Panc1 (cell line): ENCODE measurements at regions not wholly inside any gene's neighbourhood (a gene's known extent, or its start where the extent isn't known, plus 50 kb on each side); places are given as distances from the start of the nearest gene placed in this dataset.

ENCODE experiments used
- POLR2AphosphoS5 ChIP-seq: IDR thresholded peaks from 2 replicates; pipeline ENCODE4 v1.6.1; 2012; ENCODE audit warnings: mild to moderate bottlenecking, low read depth, low read length, moderate library complexity
- SIN3A ChIP-seq: IDR thresholded peaks from 2 replicates; pipeline ENCODE4 v1.6.1; 2012; ENCODE audit warnings: low read depth, mild to moderate bottlenecking, low read length, moderate library complexity, borderline replicate concordance; ENCODE audit not compliant: insufficient read depth
- TF ChIP-seq, protein P1 (sequence below): fragments of 450-650 bp; IDR thresholded peaks from 2 replicates; pipeline ENCODE4 v1.5.1; 2017; ENCODE audit warnings: mild to moderate bottlenecking

DNA sequence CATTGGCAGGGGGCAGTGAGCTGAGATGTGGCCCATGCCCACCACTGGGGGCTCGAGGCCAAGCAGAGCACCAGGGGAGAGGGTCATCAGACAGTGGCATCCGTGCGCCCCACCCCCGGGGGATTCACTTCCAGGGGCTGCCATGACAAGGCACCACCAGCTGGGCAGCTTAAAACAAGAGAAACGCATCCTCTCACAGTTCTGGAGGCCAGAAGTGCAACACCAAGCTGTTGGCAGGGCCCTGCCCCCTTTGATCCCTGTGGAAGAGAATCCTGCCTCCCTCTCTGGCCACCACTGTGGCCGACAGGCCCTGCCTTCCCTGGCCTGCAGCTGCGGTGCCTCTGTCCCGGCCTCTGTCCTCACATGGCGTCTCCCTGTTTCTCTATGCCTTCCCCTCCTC is 187.7 kb upstream of the ID2 start:
- TF ChIP-seq, protein P1, sequence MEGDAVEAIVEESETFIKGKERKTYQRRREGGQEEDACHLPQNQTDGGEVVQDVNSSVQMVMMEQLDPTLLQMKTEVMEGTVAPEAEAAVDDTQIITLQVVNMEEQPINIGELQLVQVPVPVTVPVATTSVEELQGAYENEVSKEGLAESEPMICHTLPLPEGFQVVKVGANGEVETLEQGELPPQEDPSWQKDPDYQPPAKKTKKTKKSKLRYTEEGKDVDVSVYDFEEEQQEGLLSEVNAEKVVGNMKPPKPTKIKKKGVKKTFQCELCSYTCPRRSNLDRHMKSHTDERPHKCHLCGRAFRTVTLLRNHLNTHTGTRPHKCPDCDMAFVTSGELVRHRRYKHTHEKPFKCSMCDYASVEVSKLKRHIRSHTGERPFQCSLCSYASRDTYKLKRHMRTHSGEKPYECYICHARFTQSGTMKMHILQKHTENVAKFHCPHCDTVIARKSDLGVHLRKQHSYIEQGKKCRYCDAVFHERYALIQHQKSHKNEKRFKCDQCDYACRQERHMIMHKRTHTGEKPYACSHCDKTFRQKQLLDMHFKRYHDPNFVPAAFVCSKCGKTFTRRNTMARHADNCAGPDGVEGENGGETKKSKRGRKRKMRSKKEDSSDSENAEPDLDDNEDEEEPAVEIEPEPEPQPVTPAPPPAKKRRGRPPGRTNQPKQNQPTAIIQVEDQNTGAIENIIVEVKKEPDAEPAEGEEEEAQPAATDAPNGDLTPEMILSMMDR, result no peak
- TF ChIP-seq SIN3A, result no peak
- TF ChIP-seq POLR2AphosphoS5, result no peak
